HG03378 (cell line): ENCODE measurements at regions not wholly inside any gene's neighbourhood (a gene's known extent, or its start where the extent isn't known, plus 50 kb on each side); places are given as distances from the start of the nearest gene placed in this dataset.
"Not testable (repeated sequence)": the region's sequence is repeated elsewhere in the genome, so short reads cannot be mapped to it uniquely, and the experiment has no call there.

Source experiments
- ATAC-seq: cut with Tn5 transposase; IDR thresholded peaks from one replicate; pipeline ENCODE4 v1.9.1; 2021; ENCODE audit warnings: mild to moderate bottlenecking, moderate library complexity; ENCODE audit not compliant: unreplicated experiment

DNA sequence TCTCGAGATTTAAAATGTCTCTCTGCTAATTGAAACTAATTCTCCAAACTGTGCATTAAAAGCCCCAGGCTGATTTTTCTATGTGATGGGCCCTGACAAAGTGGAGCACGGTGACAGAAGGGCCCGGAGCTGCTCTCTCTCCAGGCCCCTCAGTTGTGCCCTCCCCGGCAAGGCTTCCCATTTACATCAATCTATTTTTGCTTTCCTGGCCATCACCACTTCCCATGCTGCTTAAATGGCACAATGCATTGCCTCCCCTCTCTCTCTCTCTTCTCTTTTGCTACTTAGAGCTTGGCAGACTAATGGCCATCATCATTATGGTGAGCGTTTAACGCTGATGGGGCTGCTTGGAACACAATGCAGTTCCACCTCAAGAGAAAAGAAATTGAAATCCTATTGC lies 270.7 kb upstream of the DIO3 start:
- ATAC-seq: no peak

DNA sequence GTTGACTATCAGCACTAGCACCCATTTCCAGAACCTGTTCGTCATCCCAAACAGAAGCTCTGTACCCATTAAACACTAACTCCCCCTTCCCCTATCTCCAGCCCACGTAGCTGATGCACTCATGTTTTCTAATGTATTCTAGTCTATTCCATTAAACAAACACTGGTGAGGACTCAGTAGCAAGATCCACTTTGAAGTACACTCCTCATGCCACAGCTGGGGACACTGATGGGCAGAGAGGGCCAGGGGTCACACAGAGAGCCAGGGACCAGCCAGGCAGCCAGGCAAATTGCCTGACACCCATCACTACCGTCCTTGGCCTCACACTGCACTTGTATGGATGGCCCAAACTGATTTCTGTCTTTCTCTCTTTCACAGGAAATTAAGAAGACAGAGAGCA lies 269.9 kb upstream of the DIO3 start:
- no peak for ATAC-seq

DNA sequence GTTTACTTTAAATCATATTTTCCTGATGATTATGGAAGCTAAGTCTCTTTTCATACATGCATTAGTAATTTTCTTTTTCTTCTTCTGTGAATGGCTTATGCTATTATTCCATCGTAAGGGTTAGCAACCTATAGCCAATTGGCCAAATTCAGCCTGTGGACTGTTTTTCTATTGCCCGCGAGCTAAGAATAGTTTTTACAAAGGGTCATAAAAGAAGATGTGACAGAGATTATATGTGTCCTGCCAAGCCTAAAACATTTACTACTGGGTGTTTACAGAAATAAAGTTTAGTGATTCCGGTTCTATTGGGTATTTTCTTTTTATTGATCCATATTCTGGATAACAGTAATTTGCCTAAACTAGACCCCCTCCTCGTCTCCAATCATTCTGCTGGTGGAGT lies 268.8 kb upstream of the DIO3 start:
- ATAC-seq: no peak

DNA sequence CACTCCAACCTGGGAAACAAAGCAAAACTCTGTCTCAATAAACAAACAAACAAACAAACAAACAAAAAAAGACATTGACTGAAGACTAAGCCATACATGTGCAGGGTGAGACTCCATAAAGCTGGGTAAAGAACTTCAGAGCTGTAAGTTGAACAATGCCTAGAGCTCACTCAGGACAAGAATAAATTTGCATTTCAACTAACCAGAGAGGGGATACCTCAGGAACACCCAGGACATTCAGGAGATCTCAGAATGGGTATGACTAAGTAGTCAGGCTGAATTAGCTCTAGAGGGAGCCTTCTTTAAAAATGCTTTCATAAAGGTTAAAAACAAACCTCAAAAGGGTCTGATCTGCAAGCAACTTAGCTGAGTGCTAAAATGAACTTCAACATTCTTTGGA lies 267.7 kb upstream of the DIO3 start:
- no peak for ATAC-seq

DNA sequence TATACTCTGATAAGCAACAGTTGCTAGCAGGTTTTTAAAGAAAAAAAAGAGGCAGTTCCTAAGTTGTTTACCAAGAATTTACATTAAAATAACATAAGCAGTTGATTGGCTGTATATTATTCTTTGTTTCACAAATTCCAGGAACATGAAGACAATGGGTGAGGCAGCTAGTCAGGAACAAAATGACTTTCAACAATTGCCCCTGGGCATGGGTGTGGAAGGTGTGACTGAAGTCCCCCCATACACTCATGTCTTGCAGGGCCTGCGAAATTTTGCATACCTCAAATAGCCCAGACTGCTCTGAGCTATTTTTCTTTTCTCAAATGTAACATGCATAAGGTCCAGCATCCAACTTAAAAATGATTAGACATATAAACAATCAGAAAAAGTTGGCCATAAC lies 267.2 kb upstream of the DIO3 start:
- ATAC-seq: no peak

DNA sequence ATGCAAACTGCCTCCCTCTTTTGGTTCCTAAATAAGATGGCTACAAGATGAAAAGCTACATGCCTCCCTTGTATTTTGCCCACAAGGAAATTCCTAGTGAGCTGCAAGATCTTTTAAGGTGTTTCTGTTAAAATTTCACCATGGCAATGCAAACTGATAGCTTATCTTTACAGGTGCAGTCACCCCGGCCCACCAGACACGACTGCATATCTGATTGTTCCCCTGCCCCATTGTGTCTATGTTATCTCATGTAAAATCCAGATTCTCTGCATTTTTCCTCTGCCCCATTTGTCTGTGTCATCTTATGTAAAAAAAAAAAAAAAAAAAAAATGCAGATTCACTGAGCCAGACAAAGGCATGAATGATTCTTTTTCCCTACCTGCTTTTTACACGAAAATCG lies 261.5 kb upstream of the DIO3 start:
- not testable (repeated sequence) for ATAC-seq

DNA sequence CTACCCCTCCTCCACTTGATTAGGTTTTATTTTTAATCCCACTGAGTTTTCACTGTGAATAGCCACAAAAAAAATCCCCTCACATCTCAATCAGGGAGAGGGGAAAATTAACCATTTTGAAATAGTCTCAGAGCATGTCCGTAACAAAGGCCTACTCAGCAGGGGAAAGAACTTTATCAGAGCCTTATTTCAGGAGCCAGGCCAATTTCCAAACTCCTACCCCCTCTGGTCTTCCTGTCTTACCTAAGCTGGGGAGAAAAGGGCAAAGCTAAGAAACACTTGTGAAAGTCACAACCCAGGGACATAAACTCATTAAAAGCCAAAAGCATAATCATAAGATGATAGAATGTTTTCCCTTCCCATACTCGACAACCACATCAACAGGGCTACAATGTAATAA lies 260.3 kb upstream of the DIO3 start:
- no peak for ATAC-seq

DNA sequence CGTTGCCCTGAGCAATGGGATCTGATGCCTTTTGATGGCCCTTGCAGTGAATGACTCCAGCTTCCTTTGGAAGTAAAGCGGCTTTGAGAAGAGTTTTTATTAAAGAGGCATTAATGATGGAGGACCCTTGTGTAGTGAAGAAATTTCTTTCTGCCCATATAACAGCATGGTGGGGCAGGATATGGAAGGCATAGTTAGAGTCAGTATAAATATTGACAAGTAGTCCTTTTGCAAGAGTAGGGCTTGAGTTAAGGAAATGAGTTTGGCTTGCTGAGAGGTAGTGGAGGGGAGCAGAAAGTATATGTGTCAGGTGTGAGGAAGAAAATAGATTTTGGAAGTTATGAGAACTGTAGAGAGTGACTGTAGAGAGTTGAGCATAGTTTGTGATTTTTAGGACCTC lies 254.1 kb upstream of the DIO3 start:
- ATAC-seq: not testable (repeated sequence)

DNA sequence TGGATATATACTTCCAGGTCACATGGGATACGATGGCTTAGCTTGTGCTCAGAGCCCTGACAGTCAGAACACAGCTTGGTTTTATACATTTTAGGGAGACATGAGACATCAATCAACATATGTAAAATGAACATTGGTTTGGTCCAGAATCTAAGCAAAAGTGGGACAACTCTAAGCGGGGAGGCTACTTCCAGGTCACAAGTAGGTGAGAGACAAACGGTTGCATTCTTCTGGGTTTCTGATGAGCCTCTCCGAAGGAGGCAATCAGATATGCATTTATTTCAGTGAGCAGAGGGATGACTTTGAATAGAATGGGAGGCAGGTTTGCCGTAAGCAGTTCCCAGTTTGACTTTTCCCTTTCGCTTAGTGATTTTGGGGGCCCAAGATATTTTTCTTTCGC lies 250.1 kb upstream of the DIO3 start:
- not testable (repeated sequence) for ATAC-seq

DNA sequence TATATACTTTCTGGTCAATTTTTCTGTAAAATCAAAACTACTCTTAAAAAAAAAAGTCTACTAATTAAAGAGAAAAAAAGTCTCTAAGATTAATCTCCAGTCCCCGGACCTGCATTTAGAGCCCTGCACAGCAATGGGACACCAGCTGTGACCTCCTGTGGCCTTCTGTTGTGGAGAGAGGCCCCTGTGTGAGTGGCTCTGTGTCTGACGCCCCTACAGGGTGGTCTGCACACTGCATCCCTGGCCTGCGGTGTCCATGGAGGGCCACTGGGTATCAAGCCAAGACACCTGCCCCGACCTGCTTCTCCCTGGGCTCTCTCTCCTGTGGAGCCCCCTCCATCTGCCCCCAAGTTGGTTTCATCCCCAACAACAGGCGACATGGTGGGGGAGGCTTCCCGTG lies 248.0 kb upstream of the DIO3 start:
- no peak for ATAC-seq

DNA sequence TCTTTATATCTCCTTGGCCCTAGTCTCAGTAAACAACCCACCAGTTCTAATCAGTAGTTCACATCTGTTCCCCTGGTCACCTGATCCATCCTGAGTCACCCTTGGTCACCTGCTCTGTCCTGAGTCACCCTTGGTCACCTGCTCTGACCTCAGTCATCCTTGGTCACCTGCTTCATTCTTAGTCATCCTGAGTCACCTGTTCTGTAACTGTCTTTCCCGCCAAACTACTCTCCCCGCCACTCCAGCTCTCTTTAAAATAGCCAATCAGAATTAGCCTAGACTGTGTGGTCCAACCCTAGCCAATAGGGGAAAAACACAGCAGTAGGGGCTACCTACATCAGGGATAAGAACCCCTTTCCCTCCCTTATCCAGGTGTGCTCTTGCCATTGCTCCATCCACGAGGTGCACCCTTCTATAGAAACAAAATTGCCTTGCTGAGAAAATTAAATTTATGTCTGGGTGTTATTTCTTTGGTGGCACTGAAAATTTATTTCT lies 245.4 kb upstream of the DIO3 start:
- ATAC-seq: no peak

DNA sequence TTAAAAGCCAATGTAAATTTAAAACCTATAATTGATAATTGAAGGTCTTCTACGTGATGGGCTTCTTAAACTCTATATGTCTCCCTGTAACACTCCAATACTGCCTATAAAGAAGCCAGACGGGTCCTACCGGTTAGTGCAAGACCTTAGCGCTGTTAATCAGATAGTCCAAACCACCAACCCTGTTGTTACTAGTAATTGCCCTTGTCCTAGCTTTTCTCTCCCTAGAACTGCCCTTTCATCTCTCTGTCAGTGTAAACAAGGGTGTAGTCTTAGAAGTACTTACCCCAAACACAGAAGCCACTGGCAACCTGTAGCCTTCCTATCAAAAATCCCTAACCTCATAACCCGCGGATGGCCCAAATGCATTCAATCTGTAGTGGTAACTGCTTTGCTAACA lies 243.0 kb upstream of the DIO3 start:
- ATAC-seq: no peak

DNA sequence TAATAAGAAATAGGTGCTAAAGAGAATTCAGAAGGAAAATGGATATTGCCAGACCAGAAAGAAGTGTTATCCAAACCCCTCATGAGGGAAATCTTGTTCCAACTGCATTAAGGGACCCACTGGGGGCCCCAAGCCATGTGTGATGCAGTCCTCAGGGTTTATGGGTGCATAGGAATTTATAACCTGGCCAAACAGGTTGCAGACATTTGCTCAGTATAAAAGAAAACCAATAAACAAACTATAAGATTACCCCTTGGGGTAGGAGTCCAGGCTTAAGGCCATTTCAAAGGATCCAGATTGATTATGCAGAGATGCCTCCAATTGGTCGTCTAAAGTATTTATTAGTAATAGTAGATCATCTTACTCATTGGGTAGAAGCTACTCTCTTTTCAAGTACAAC lies 240.9 kb upstream of the DIO3 start:
- no peak for ATAC-seq

DNA sequence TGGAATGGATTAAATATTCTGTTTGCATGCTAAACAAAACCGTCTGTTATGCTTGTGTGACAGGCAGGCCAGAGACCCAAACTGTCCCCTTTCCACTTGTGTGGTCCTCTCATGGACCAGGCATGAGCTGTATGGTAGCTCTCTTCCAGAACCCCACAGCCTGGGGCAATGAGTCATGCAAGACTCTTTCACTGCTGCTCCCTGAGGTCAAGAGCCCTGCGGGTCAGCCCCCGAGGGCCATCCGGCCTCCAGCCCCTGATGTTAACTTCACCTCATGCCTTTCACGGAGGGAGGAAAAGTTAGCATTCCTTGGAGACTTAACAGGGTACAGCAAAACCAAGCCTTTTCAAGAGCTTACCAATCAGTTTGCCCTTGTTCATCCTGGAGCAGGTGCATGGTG lies 239.1 kb upstream of the DIO3 start:
- ATAC-seq: no peak

DNA sequence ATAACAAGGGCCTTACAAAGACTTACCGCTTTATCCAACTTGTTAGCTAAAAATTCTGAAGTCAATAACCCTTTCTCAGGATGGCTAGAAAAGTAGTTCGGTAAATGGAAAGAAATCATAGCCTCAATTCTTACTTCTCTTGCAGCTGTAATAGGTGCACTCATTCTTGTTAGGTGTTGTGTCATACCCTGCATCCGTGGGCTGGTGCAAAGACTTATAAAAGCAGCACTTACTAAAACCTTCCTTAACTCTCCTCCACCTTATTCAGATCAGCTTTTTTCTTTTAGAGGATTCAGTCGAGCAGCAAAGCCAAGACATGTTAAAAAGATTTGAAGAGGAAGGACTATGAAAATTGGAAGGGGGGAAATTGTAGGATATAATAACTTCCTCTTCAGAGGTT lies 238.2 kb upstream of the DIO3 start:
- ATAC-seq: no peak

DNA sequence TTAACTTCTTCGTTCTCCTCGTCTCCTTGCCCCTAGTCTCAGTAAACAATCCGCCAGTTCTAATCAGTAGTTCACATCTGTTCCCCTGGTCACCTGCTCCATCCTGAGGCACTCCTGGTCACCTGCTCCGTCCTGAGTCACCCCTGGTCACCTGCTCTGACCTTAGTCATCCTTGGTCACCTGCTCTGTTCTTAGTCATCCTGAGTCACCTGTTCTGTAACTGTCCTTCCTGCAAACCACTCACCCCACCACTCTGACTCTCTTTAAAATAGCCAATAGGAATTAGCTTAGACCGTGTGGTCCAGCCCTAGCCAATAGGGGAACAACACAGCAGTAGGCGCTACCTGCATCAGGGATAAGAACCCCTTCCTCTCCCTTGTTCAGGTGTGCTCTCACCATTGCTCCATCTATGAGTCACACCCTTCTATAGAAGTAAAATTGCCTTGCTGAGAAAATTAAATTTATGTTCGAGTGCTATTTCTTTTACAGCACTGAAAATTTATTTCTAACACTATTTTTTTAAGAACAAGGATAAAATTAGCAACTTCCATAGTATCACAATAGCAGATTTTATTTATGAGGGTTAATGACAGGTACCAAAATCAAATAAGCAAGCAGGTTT lies 237.6 kb upstream of the DIO3 start:
- not testable (repeated sequence) for ATAC-seq

DNA sequence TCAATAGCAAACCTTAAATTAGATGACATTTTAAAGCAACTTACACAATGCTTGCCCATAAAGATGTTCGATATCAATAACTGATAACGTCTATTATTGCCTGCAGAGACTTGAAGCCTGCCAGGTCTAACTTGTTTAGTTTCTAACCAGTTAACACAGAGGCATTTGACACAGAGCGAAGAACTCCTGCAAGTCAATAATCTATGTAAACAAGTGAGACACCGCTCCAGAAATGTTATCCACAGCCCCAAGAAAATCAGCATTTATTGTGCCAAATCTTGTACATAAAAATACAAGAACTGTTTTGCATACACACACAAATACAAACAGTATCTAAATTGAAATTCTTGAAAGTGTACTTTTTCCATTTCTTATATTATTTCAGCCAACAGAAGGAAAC lies 236.0 kb upstream of the DIO3 start:
- no peak for ATAC-seq

DNA sequence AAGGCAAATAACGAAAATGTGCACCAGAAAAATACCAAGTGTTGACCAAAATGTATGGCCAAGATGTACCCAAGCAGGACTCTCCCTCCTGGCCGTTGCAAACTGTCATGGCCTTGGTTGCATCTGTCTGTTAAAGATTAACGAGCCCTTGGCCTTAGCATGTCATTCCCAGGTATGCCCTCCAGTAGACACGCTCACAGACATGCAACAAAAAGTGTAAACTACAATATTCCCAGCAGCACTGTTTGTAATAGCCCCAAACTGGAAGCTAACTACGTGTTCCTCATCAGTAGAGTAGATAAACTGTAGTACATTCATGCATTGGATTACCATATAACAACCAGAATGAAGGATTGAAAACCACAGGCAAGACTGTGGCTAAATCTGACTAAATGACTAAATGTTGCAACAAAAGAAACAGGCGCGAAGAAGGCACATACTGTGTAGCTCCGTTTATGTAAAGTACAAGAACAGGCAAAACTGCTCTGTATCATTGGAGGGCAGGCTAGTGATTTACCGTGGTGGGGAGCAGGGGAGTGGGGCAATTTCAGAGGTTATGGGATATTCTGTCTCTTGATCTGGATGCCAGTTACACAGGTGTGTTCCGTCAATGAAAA lies 232.8 kb upstream of the DIO3 start:
- ATAC-seq: no peak

DNA sequence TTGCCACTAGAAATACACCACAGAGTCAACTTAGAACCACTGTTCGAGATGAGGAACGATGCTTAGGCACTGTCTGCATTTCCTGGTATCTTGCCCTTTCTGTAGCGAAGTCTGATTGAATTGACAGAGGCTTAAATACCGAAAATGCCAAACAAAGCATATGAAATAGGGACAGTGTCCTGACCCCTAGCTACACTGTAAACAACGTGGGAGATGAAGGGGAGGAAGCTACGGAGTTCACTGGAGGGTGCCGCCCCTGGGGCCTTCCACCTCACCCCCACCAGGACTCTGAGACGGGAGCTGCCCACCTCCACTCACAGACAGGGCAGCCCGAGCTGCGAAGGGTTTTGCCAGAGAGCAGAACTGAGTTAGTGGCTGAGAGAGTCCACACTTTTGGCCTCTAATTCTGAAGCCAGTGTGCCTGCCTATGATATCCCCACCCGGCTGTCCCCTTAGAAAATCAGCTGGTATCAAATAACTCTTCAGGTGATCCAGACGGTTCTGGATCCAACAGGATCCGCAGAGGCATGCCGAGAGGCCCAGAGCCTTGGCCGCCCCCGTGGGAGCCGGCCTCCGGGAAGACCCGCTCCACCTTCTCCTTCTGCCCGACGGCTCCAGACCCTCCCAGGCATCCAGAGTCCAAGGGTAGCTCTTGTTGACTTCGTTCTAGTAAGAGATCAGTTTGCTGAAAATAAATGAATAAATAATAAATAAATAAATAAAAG lies 230.7 kb upstream of the DIO3 start:
- no peak for ATAC-seq

DNA sequence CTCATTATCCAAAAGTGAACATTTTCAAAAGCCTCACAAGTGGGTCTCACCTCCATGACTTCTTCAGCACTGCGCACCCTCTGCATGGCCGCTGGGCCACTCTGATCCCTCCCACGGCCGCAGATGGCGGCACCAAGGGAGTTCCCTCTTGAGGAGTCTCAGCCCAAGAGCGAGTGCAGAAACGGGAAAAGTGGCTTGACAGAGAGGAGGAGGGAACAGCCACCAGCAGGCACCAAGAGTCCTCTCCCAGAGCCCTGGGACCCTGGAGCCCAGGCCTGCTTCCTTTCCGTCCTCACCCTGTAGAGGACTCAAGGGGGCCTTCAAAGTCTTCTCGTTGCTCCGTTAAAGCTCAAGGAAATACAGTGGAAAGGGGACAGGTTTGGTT lies 230.2 kb upstream of the DIO3 start:
- no peak for ATAC-seq

DNA sequence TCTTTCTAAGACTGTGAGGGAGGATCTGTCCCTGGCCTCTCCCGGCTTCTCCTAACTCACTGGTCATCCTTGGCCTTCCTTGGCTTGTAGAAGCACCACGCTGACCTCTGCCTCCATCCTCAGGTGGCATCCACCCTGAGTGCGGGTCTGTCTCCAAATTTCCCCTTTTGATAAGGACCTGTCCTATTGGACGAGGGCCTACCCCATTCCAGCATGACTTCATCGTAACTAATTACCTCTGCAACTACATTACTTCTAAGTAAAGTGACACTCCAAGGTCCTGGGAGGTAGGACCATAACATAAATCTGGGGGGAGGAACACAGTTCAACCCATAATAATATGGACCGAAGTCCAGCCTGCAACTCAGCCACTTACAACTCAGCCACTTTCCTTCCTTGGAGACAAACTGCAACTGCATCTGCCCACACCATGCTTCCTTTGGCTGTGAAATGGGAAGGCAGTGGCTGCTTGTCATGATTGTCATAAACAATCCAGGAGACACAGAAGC lies 229.6 kb upstream of the DIO3 start:
- no peak for ATAC-seq

DNA sequence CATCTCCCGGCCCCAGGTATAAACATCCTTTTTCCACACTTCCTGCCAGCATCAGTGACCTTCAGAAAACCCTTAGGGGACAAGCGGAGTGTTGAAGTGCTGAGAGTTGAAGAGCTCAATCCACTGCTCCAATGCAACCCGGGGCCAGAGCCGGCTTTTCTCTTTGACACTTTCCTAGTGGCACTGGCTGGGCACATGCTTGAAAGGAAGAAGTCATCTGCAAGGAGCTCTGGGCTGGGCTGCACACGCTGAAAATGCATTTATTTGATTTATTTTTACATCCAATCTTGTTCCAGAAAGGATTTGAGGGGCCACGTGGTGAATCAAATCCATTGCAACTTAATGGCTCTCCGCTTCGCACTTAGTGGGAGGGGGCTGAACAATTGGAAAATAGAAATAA lies 229.0 kb upstream of the DIO3 start:
- ATAC-seq: no peak
